NCI-H524 (cell line): ENCODE measurements at regions not wholly inside any gene's neighbourhood (a gene's known extent, or its start where the extent isn't known, plus 50 kb on each side); places are given as distances from the start of the nearest gene placed in this dataset.

Experiments used
- DNase-seq, 2 experiments: peaks; one replicate each; lab custom pipeline; 2025; lab: John Stamatoyannopoulos, UW

DNA sequence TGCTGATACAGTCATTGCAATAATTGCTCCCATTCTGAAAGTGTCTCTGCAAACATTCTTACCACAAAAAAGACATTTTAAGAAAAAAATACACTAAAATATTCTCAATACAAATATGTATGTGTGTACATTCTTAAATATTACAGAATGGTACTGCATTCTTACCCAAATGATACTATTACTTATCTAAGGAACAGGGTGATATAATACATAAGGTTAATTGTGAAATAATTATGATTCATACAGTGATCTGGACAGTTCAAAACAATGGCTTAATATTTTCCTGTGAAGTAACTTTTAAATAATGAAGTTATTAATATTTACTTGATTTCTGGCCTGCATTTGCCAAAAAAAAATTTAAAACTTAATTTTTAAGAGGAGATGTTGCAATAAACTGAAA is 694.6 kb downstream of the TUSC7 start:
- DNase-seq = no peak

- DNase-seq = no peak
Observed at GRCh38 chr3:117404730-117405129, 695.2 kb downstream of the TUSC7 start.

DNA sequence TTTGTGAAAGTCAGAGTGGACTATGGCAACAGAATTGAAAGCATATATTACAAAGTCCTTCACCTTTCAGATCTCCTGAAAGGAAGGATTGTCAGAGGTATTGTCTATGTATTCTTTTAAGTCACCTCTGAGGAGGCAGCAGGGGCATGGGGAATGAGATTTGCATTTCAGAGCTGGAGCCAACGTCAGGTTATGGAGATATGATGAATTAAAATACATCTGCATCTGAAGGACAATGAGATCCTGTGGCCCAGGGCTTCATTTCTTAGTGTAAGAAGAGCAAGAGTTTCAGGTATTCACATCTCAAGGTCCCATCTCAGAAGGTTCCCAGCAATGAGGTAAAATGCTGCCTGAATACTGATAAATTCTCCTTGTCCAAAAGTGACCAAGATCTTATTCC is 695.8 kb downstream of the TUSC7 start:
- DNase-seq = no peak

GRCh38 chr3:117407317-117407716 is 697.7 kb downstream of the TUSC7 start:
- DNase-seq = peak; percentile 22 to 50

DNA sequence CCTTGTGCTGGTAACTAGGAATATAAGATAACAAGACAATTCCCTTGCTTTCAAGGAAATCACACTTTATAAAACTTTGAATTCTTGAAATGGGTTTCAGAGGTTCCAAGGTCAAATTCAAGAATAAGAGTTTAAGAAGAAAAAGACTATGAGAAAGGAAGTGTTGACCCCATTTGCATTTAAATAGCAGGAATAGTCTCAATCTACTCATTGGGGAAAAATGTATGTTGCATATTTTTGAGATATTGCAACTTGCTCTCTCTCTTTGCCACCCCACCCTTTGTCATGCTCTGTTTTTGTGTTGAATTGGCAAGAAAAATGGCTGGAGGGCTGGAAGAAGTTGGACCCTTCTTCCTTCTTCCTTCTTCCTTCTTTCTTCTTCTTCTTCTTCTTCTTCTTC is 699.2 kb downstream of the TUSC7 start:
- no peak for DNase-seq

DNA sequence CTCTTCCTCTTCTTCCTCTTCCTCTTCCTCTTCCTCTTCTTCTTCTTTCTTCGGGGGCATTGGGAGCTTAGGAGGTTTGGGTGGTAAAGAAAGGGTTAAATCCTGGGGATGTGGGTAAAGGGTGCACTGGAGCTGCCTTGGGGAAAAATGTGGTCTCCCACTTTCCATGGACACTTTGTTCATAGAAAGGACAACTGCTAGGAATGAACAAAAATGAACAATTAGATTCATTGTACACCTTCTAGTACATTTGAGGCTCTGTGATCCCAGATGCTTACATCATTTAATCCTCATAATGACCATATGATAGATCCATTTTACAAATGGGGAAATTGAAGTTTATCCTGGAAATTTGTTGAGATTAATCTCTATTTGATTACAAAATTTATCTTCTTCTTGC is 699.7 kb downstream of the TUSC7 start:
- DNase-seq = no peak

- DNase-seq = no peak
Observed at GRCh38 chr3:117409701-117410459, 700.3 kb downstream of the TUSC7 start.

GRCh38 chr3:117411971-117412370 is 702.4 kb downstream of the TUSC7 start:
- DNase-seq = peak in 1 of 2 experiments; percentile 29

DNA sequence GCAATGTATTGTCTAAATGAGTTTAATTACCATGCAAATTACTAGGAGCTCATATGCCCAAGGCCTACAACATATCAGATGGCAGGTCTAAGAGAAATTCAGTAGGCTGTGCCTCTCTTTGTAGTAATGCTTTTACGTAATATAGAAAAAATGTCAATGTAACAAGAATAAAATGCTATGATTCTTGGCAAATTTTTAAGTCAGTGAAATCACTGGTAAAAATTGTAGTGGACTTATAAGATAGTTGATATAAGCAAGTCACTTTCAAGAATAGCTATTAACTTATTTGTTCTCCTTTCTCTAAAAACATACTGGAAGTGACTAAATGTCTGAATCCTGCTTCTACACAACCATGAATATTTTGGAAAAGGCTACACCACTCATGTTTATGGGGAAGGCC is 707.8 kb downstream of the TUSC7 start:
- DNase-seq = no peak

- peak; percentile 99 for DNase-seq
Observed at GRCh38 chr3:117427081-117427480, 717.5 kb downstream of the TUSC7 start.

DNA sequence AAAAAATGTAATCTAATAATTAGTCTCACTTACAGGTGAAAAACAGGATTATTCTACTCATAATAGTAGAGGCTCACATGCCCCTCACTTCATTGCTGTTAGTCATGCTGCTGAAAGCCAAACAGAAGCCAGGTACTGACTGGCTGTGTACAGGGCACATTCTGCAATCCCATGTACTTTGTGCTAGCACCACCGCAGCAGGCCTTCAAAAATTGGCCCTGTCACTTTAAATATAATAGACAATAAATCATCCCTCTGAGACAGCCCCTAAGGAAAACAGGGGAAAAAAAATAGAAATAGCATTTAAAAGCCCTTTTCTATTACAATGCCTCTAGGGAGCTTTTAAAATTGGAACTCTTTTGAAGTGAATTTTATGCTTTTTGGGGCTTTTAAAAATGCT is 723.8 kb downstream of the TUSC7 start:
- no peak for DNase-seq

DNA sequence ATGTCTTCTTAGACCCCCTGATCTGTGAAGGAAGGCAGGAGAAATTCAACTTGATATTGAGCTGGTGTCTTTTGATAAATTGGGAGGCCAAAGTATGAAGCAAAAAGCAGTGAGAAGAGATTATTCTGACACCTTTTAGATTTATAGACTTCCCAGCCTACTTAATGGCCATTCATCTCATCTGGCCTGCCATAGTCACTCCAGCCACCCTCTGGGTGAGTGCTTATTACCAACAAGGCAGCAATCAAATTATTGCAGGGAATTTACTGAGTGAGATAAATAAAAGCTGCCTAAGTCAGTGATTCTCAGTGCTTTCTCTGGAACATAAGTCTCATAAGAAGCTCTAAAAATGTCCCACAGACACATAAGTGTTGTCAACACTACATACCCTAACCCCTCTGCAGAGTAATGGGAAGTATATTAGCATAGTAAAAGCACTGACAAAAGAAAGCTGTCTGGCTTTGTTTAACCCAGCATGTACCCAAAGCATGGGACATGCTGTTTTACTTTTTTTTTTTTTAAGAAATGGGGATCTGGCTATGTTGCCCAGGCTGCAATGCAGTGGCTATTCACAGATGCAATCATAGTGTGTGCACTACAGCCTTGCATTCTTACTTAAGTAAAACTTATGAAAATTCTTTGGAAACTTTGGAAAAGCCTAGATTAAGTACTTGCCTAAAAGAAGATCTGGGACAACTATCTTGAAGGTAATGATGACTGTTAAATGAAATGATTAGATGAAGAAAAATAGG is 725.3 kb downstream of the TUSC7 start:
- DNase-seq = no peak

DNA sequence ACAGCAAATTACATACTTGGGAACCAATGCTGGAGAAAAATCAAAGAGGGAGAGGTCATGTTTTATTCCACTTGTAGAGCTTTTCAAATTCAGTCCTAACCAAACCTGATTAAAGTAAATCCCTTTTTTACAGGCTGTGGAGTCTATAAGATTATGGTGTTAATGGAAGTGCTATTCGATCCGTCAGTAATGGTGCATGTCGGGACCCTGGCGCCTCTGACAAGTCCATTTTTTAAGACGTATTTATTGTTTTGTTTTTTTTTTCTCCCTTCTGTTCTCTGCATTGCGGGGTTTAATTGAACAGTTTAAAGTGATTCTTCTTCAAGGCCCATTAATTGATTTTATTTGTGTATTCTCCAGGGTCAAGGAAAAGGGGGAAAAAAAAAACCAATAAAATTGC is 725.9 kb downstream of the TUSC7 start:
- DNase-seq = peak; percentile 46 to 77

DNA sequence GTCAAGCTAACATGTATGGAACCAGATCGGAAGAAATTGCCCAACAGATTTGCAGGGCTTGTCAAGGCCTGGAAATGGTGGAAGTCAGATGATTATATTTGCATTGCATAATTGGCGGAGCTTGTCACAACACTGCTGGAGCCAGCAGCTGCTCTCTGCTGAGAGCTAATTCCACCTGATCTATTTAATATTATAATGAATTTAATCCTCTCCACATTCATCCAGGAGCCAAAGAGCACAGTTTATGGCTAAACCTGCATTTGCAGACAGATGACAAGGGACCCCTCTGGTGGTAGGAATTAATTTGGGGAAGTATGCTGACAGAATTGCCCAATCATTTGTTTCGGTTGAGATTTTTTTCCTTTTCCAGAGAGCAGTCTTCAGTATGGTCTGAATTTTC is 730.2 kb downstream of the TUSC7 start:
- DNase-seq = peak; percentile 95 to 99

- no peak for DNase-seq
Observed at GRCh38 chr3:117441851-117442250, 732.3 kb downstream of the TUSC7 start.

GRCh38 chr3:117442566-117442965 is 733.0 kb downstream of the TUSC7 start:
- DNase-seq = peak; percentile 27 to 77

DNA sequence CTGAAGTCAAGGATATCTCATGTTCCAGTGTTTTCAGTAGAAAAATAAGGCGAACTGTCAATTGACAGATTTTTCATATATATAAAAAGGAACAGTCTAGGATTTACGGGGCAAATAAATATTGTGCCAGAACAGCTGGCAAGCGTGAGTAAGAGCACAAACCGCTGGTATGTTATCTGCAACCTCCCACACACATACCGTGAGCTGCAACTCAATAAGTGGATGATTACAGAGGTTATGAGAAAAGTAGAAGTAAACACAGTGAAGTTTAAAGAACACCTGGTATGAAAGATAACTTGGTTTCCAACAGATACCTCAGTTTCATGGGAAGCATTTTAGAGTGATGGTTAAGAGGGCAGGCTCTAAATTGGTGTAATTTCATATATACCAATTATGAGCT is 733.4 kb downstream of the TUSC7 start:
- no peak for DNase-seq

GRCh38 chr3:117444175-117444574 is 734.6 kb downstream of the TUSC7 start:
- no peak for DNase-seq

GRCh38 chr3:117447419-117447818 is 737.8 kb downstream of the TUSC7 start:
- no peak for DNase-seq

DNA sequence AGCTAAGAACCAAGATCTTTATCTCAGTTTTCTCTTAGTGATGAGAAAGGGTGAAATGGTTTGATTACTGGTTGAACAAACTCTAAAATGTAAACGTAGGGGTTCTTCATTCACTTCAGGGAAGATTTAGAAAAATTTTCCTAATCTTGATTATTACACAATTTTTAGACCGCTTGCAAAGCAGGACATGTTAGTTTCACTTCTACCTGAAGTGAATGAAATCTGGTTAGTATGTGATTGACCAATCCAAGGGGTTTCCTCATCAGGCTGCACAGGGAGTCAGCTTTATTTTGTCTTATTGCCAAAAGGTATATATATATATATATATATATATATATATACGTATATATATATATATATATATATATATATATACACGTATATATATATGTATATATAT is 740.4 kb downstream of the TUSC7 start:
- no peak for DNase-seq

GRCh38 chr3:117454254-117454653 is 744.7 kb downstream of the TUSC7 start:
- peak; percentile 37 to 71 for DNase-seq

GRCh38 chr3:117454908-117455307 is 745.3 kb downstream of the TUSC7 start:
- no peak for DNase-seq

DNA sequence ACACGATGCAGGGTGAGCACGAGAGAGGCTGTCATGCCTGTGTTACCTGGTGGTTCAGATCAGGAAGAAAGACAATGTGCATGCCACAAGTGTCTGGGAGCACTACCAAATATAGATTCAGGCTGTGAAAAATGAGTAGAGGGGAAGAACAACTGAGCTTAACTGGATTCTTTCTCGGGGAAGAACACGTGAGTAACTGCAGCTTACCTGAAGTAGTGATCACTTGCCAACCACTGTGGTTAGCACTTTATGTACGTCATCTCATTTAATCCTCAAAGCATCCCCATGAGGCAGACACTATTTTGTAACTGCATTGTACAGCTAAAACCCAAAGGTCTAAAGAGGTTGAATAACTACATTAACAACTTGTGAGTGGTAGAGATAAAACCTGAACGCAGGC is 746.2 kb downstream of the TUSC7 start:
- DNase-seq = no peak
